GM18505 (cell line): ENCODE measurements at regions not wholly inside any gene's neighbourhood (a gene's known extent, or its start where the extent isn't known, plus 50 kb on each side); places are given as distances from the start of the nearest gene placed in this dataset.

Experiments
- ATAC-seq: cut with Tn5 transposase; IDR thresholded peaks from one replicate; pipeline ENCODE4 v1.9.1; 2021; ENCODE audit not compliant: unreplicated experiment
- POLR2A ChIP-seq: IDR thresholded peaks from 4 replicates; pipeline ENCODE4 v1.6.1; 2011; ENCODE audit warnings: borderline replicate concordance; ENCODE audit not compliant: insufficient read depth, insufficient read length; ENCODE audit errors: extremely low read depth

DNA sequence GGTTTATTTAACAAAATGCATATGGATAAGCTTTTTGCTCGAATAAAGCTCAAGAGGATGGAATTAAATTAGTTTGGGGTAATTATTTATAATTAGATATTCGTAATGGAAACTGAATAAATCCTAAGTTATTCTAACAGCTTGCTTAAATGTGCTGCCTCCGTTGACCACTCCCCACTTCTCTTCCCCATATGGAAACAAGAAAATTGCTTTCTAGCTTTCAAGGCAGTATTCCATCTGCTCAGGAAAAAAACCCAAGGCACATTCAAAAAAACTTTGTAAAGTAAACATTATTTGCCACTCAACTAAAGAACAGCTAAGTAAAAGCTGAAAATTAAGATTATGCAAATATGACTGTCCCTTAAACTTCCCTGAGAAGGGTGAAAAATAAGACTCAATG, 369.2 kb downstream of the HAO1 start:
- TF ChIP-seq POLR2A: no peak
- no peak for ATAC-seq

DNA sequence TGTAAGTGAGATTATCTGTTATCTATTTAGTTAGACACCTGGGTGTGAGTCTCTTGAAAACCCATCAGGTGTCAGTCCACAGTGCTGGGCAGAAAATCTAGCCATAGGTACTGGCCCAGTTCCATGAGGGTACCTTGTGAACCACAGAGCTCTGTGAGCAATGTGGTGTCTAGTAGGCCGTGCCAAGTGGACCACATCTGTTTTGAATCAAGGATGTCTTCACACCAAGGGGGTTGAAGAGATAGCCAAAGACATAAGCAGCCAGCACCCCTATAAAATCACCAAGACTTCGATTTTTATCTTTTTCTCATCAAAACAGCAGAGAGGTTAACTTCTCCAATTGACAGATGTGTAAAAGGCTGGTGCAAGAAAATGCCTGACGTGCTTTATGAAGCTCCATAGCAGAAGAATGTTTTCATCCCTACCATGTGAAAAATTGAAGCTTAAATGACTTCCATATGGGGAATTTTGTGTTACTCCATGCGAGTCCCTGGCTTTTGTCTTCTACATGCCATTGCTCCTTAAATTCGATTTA, 368.7 kb downstream of the HAO1 start:
- no peak for TF ChIP-seq POLR2A
- no peak for ATAC-seq

DNA sequence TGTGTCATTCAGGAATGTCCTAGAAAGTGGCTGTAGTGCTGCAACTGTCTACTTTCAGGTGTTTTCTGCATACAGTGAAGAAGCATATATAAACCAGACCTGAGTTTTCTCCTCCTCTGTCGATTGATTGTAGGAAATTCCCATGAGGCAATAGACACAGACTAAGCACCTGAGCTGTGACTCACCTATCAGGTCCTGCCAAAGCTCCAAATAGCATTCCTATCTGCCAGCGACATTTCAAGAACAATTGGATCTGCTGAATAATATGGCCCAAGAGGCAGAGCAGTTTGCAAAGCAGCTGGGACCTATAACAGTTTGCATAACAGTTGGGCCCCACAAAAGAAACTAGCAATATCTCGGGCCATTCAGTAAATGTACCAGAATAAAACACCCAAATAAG, 360.4 kb downstream of the HAO1 start:
- ATAC-seq: no peak
- TF ChIP-seq POLR2A: no peak

DNA sequence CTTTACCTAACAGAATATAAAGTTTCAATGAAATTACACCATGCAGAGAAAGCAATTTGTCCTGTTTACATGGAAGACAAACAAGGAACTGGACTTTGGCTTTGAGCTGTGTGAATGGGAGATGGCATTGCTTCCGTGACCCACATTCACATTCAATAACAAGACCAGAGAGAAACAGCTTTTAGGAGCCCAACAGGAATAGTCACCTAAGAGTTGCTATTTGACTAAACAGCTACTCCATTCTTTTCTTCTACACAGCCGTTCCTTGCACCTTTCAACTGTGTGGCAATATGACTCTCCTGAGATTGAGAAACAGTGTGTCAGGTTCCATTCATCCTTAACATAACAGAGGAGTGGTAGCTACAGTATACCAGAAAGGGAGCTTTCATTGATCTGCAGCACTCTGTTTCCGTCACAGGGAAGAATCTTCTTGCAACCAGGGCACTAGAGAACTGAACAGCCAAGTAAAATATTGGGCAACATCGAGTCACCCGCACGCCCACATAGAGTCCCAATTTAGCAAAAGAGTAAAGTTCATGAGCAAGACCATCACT, 355.1 kb downstream of the HAO1 start:
- ATAC-seq: no peak
- no peak for TF ChIP-seq POLR2A

DNA sequence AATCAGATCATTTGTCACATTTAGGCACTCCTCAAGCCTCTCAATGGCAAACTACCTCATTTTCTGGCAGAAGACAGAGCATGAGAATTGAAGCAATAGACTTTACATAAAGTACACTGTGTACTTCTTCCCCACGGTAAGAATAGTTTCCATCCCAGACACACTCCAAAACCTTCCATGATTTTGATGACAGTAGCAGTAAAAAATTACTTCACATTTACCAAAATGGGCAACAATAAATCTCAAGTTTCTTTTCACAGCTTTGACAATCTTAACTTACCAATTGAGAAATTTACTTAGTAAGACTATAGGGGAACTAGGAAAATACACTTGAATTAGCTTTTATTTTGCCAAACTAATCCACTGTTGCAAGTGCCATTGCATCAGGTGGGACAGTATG, 353.8 kb downstream of the HAO1 start:
- no peak for TF ChIP-seq POLR2A
- no peak for ATAC-seq

DNA sequence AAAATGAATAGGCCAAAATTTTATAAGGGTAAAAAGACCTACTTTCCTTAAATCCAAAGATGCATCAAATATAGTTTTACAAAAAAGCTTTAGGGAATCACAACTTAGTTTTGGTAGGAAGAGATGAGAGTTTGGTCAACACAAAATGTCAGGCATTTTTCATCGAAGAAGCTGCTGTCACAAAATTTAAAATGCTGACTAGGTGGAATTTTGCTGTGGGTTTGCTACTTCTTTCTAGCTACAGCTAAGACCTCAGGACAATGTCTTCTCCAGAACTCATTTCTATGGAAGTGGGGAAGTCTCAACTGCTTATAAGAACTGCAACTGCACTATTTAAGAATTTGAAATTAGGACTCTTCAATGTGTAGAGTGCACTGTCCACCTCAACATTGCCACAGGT, 351.1 kb downstream of the HAO1 start:
- no peak for ATAC-seq
- TF ChIP-seq POLR2A: no peak

DNA sequence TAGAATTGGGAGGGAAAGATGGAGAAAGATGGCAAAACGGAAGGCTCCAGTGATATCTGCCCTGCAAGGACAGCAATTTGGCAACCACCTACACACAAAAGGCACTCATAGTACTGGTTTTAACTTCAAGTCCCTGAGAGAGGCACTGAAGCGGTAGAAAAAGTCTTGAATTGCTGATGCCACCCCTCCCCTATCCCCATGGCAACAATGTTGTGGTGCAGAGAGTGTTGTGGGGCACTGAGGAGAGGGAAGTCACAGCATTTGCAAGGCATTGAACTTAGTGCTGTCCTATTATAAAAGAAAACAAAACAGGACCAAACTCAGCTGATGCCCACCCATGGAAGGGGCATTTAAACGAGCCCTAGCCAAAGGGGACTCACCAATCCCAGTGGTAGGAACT, 343.7 kb downstream of the HAO1 start:
- no peak for TF ChIP-seq POLR2A
- ATAC-seq: no peak

DNA sequence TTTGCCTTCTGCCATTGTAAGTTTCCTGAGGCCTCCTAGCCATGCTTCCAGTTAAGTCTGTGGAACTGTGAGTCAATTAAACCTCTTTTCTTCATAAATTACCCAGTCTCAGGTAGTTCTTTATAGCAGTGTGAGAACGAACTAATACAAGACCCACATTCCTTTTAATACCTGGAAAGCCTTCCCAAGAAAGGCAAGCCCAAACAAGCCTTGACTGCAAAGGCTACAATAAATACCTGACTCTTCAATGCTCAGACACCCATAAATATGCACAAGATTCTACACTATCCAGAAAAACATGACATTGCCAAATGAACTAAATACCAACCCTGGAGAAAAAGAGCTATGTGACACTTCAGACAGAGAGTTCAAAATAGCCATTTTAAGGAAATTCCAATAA, 338.8 kb downstream of the HAO1 start:
- TF ChIP-seq POLR2A: no peak

DNA sequence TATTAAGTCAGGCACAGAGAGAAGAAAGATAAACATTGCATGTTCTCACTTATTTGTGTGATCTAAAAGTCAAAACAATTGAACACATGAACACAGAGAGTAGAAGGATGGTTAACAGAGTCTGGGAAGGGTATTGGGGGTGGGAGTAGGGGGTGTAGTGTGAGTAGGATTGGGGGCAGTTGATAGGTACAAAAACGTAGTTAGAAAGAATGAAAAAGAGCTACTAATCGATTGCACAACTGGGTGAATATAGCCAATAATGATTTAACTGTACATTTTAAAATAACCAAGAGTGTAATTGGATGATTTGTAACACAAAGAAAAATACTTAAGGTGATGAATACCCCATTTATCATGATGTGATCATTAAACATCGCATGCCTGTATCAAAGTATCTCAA, 333.3 kb downstream of the HAO1 start:
- ATAC-seq: no peak
- no peak for TF ChIP-seq POLR2A

More for the DNA sequence above, 338.8 kb downstream of the HAO1 start:
- ATAC-seq: no peak

DNA sequence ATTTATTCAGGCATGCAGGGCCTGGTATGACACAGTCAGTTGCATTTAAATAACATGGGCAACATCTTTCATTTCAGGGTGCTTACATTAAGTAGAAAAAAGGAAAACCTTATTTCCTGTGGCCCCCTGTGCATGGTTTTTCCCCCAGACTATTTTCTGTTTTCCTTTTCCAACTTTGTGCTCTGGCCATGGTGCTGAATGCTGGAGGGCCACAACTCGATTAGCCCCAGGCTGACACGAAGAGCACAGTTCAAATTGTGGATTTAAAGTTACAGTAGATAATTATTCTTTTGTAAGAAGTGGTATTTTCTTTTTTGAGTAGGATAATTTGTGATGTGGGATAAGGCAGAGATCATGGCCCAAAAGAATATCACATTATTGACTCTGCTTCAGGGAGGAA, 332.0 kb downstream of the HAO1 start:
- ATAC-seq: no peak
- TF ChIP-seq POLR2A: no peak

DNA sequence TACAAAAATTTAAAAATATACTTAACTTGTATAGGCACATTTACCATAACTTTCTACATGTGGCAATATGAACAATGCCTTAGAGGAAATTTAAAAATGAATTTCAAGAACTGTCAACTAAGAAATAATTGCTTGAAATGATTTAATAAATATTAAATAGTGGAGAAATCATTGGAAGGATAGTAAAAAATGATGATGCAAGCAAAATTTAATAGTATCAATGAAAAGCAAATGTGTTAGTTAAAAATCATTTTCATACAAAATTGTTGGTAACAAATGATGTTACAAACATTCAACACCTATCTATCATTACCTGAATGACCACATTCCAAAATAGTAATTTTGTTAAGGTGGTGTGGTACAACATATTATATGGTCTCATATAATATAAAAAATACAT, 331.0 kb downstream of the HAO1 start:
- TF ChIP-seq POLR2A: no peak

DNA sequence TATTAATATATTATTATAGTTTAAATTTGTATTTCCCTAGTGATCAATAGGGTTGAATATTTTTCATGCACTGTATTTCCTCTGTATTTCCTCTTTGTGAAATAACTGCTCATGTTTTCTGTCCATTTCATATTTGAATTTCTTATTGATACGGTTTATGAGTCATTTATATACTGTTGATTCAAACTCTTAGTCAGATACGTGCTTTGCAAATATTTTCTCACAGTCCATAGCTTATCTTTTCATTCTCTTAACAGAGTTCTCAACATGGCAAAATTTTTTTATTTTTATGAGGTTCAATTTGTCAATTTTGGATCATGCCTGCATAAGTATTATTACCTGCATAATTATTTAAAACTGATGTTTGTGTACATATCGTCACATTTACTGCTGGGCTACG, 329.6 kb downstream of the HAO1 start:
- ATAC-seq: no peak
- no peak for TF ChIP-seq POLR2A

More for the DNA sequence above, 331.0 kb downstream of the HAO1 start:
- no peak for ATAC-seq

DNA sequence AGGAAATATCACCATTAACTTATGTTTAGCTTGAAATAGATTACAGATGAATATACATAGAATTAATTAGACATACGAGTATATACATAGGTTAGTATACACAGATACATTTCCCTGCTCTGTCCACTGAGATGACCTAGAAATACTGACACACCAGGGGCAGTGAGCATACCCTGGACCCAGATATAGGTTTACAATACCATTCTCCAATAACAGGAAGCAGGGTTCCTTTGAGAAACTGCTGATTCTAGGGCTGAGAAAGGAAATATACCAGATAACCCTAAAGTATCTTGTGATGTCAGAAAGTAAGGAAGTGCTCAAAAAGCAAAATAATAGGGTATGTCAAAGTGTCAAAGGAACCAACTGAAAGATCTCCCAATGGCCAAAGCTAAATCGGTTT, 322.5 kb downstream of the HAO1 start:
- ATAC-seq: no peak
- TF ChIP-seq POLR2A: no peak

DNA sequence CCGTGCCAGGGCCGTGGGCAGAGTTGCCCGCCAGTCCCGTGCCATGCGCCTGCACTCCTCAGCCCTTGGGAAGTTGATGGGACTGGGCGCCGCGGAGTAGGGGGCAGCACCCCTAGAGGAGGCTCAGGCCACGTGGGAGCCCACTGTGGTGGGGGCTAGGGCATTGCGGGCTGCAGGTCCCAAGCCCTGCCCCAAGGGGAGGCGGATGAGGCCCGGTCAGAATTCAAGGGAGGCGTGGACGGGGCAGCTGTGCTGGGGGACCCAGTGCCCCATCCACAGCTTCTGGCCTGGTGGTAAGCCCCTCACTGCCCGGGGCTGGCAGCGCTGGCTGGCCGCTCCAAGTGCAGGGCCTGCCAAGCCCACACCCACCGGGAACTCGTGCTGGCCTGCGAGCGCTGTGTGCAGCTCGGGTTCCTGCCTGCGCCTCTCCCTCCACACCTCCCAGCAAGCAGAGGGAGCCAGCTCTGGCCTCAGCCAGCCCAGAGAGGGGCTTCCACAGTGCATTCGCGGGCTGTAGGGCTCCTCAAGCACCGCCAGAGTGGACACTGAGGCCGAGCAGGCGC, 317.8 kb downstream of the HAO1 start:
- no peak for ATAC-seq
- TF ChIP-seq POLR2A: no peak
